Heart left ventricle (tissue), 16 donors: ENCODE measurements at regions not wholly inside any gene's neighbourhood (a gene's known extent, or its start where the extent isn't known, plus 50 kb on each side); places are given as distances from the start of the nearest gene placed in this dataset.
A peak's percentile ranks its signal among the peaks of the same experiment; 100 is the strongest.

Source experiments
- ATAC-seq, 4 donors: fragments of 200-7000 bp; cut with Tn5 transposase; one replicate each; pipeline ENCODE4 v1.9.1; 2020 to 2022; ENCODE audit warnings: moderate library complexity in 4 of 4, mild to moderate bottlenecking in 3 of 4, moderate number of reproducible peaks in 1 of 4
- DNase-seq, 5 donors: peaks; one replicate each; pipeline ENCODE4 v3.0.0-alpha.2; 2020
- H3K27ac ChIP-seq, 12 donors: fragments of 200-600 bp; sonication (generic) in 4 of 12; one replicate each; pipeline versions ENCODE4 v1.5.0 to v1.8.0; 2016 to 2022; ENCODE audit warnings: mild to moderate bottlenecking in 2 of 12
- H3K27me3 ChIP-seq, 9 donors: fragments of 200-600 bp; sonication (generic) in 2 of 9; one replicate each; pipeline versions ENCODE4 v1.5.1 to v1.8.0; 2016 to 2022; ENCODE audit warnings: mild to moderate bottlenecking in 3 of 9
- H3K36me3 ChIP-seq, 9 donors: fragments of 200-600 bp; sonication (generic) in 2 of 9; one replicate each; pipeline versions ENCODE4 v1.5.0 to v1.8.0; 2018 to 2022; ENCODE audit warnings: mild to moderate bottlenecking in 2 of 9
- H3K4me1 ChIP-seq, 12 donors: fragments of 200-600 bp; sonication (generic) in 4 of 12; one replicate each; pipeline versions ENCODE4 v1.5.0 to v1.8.0; 2016 to 2022; ENCODE audit warnings: mild to moderate bottlenecking in 3 of 12
- H3K4me3 ChIP-seq, 12 donors: fragments of 200-600 bp; sonication (generic) in 4 of 12; one replicate each; pipeline versions ENCODE4 v1.5.0 to v1.8.0; 2017 to 2022; ENCODE audit warnings: mild to moderate bottlenecking in 9 of 12, moderate library complexity in 4 of 12
- H3K9me3 ChIP-seq, 12 donors: fragments of 200-600 bp; sonication (generic) in 4 of 12; one replicate each; pipeline versions ENCODE4 v1.5.0 to v1.8.0; 2016 to 2022; ENCODE audit warnings: mild to moderate bottlenecking in 1 of 12
- CTCF ChIP-seq, 12 donors: fragments of 200-600 bp; sonication (generic) in 4 of 12; IDR thresholded peaks; one replicate each; pipeline versions ENCODE4 v1.5.0 to v1.8.0; 2018 to 2022; ENCODE audit warnings: antibody characterized with exemption in 12 of 12, mild to moderate bottlenecking in 5 of 12
- POLR2A ChIP-seq, 2 donors: fragments of 450-650 bp; IDR thresholded peaks; one replicate each; pipeline ENCODE4 v1.6.1; 2017; ENCODE audit warnings: antibody characterized with exemption in 2 of 2, mild to moderate bottlenecking in 2 of 2, moderate library complexity in 2 of 2
- WGBS, 4 donors: extraction: QIAGEN DNeasy Blood & Tissue Kit in 2 of 4; methylation state at CpG; one replicate each; pipeline versions ENCODE4 v1.1.5 to v1.1.7; 2013 to 2018; 5-methylcytosine and 5-hydroxymethylcytosine counted together
- intact Hi-C, 10 donors: fragments of 100-400 bp; cut with DNase I; formaldehyde crosslinking; loops; one replicate each; pipeline versions ENCODE4 v1.11.1 to v1.14.2; 2022
- donor health status: ischemic (EF 13 %, LVEDD 7.1; RV severe dilation, severe dysfunction).
- donor health status: healthy with polysubstance abuse.
- donor health status: DM: no; HTN: yes; CAD: no.
- donor health status: DM: no; HTN: no; CAD: no.
- donor health status: ischemic (EF 25% LVEDD 6.9; RV normal size, moderate dysfunction).
- donor health status: ischemic (EF 25% LVEDD 5.7; RV mildly dilated, moderate dysfunction).
- donor health status: healthy.
- donor health status: DM: yes; HTN: yes; CAD: no.
- donor health status: ischemic (EF 35%, LVEDD 5.7; RV mildly dilated, moderate dysfunction).
- donor health status: nonischemic (EF 11% LVEDD 7.7; RV severe dilation, severe dysfunction).
- donor health status: DM: yes; HTN: yes; CAD: no.
- donor health status: PGD.
- donor health status: ischemic (EF 29% LVEDD 5.4; RV normal size, mild dysfunction).
- donor health status: nonischemic (EF 23%, LVEDD 6.1; RV moderate dilation, normal function).

GRCh38 chr15:87528873-87529272 lies 727.7 kb downstream of the NTRK3 start:
- intact Hi-C loops, result loop anchor here in 1 of 10 donors (5.0 kb wide), 1 partner anchor 48 kb away; no protein-coding TSS in a partner anchor
- ATAC-seq (no peak), DNase-seq (no peak)

GRCh38 chr15:87527875-87528274 lies 728.7 kb downstream of the NTRK3 start:
- peaks cover 0 to 6% (median 0%) of the 10 kb centered on the region in 12 donors for H3K9me3 ChIP-seq
- H3K4me3 ChIP-seq, result no peak overlapping the region
- DNase-seq, result no peak
- no peak overlapping the region for H3K27ac ChIP-seq
- WGBS, 4 donors, result 72 to 83% (median 79%) methylated on average over 2 of the region's 2 CpGs
- no peaks in the 10 kb centered on the region for H3K27me3 ChIP-seq
- peak in 2 of 4 donors; percentile 71 to 74 for ATAC-seq
- intact Hi-C loops, result loop anchor here in 1 of 10 donors (5.0 kb wide), 1 partner anchor 49 kb away; no protein-coding TSS in a partner anchor
- peaks cover 0 to 5% (median 0%) of the 10 kb centered on the region in 12 donors for H3K4me1 ChIP-seq
- no peaks in the 10 kb centered on the region for H3K36me3 ChIP-seq
- TF ChIP-seq CTCF (IDR thresholded peaks at IDR 0.05), result no peak
- no peak for TF ChIP-seq POLR2A (IDR thresholded peaks at IDR 0.05)

More at GRCh38 chr15:87528873-87529272, 727.7 kb downstream of the NTRK3 start:
- Histone ChIP-seq H3K4me3 (no peak overlapping the region), H3K9me3 (peaks cover 0 to 6% (median 0%) of the 10 kb centered on the region in 12 donors), H3K27ac (no peak overlapping the region), H3K27me3 (no peaks in the 10 kb centered on the region), H3K36me3 (no peaks in the 10 kb centered on the region), H3K4me1 (peaks cover 0 to 5% (median 0%) of the 10 kb centered on the region in 12 donors)
- TF ChIP-seq POLR2A (IDR thresholded peaks at IDR 0.05) (no peak), CTCF (IDR thresholded peaks at IDR 0.05) (no peak)

GRCh38 chr15:87527416-87527815 lies 729.1 kb downstream of the NTRK3 start:
- Histone ChIP-seq H3K36me3 (no peaks in the 10 kb centered on the region), H3K27ac (no peak overlapping the region), H3K9me3 (peaks cover 0 to 6% (median 0%) of the 10 kb centered on the region in 12 donors), H3K27me3 (no peaks in the 10 kb centered on the region), H3K4me1 (peaks cover 0 to 5% (median 0%) of the 10 kb centered on the region in 12 donors), H3K4me3 (no peak overlapping the region)
- TF ChIP-seq CTCF (IDR thresholded peaks at IDR 0.05), result no peak
- no peak for TF ChIP-seq POLR2A (IDR thresholded peaks at IDR 0.05)
- DNase-seq (no peak), ATAC-seq (no peak)
- intact Hi-C loops, result loop anchor here in 1 of 10 donors (5.0 kb wide), 1 partner anchor 50 kb away; no protein-coding TSS in a partner anchor
- WGBS, 4 donors, result 88 to 92% (median 90%) methylated on average over 4 of the region's 4 CpGs

- Histone ChIP-seq H3K27me3 (no peaks in the 10 kb centered on the region), H3K36me3 (no peaks in the 10 kb centered on the region), H3K27ac (no peak overlapping the region), H3K9me3 (peaks cover 0 to 6% (median 0%) of the 10 kb centered on the region in 12 donors), H3K4me1 (peaks cover 0 to 5% (median 0%) of the 10 kb centered on the region in 12 donors), H3K4me3 (no peak overlapping the region)
- TF ChIP-seq POLR2A (IDR thresholded peaks at IDR 0.05) (no peak), CTCF (IDR thresholded peaks at IDR 0.05) (no peak)
- ATAC-seq (no peak), DNase-seq (no peak)
- intact Hi-C loops, result no loop called here
- WGBS, 4 donors, result 68 to 78% (median 73%) methylated on average over 2 of the region's 2 CpGs
Observed at GRCh38 chr15:87523516-87523915, 733.0 kb downstream of the NTRK3 start.
